ENCODE measurements at regions not wholly inside any gene's neighbourhood (a gene's known extent, or its start where the extent isn't known, plus 50 kb on each side); places are given as distances from the start of the nearest gene placed in this dataset.

- no peak for TF ChIP-seq TEAD4 (IDR thresholded peaks at IDR 0.05; ENCODE audit: borderline replicate concordance, insufficient read depth)
- no peak for TF ChIP-seq CTCF (IDR thresholded peaks at IDR 0.05)
- TF ChIP-seq RAD21 (IDR thresholded peaks at IDR 0.05; ENCODE audit: low read length): no peak
Measured at GRCh38 chr19:29365836-29366417, 153.0 kb upstream of the UQCRFS1 start (continued).

GRCh38 chr19:29366757-29367156 lies 153.8 kb upstream of the UQCRFS1 start:
- no peaks in the 10 kb centered on the region for H3K79me2 ChIP-seq (ENCODE audit: insufficient read depth)
- H3K4me1 ChIP-seq (ENCODE audit: control insufficient read depth in 1 of 2, insufficient read depth in 2 of 2, low read depth in 1 of 2, low read length in 1 of 2): no peaks in the 10 kb centered on the region
- ChIA-PET CTCF (no interaction called here), POLR2A (no interaction called here)
- no peak for TF ChIP-seq NRF1 (IDR thresholded peaks at IDR 0.05; ENCODE audit: low read depth, low read length)
- TF ChIP-seq TAF1 (IDR thresholded peaks at IDR 0.05; ENCODE audit: borderline replicate concordance, low read depth, low read length): no peak
- no peak for TF ChIP-seq GATA2 (CRISPR knock-in tag; IDR thresholded peaks at IDR 0.05)
- no peak for TF ChIP-seq GABPA (IDR thresholded peaks at IDR 0.05; ENCODE audit: low read depth)
- no peak for TF ChIP-seq POLR2AphosphoS5 (IDR thresholded peaks at IDR 0.05; ENCODE audit: low read depth, low read length)
- no peak for TF ChIP-seq SIN3A (IDR thresholded peaks at IDR 0.05; ENCODE audit: borderline replicate concordance, low read depth, low read length)
- TF ChIP-seq SMC3 (IDR thresholded peaks at IDR 0.05; ENCODE audit: low read depth, low read length): no peak
- no peak for TF ChIP-seq RXRA (IDR thresholded peaks at IDR 0.05; ENCODE audit: borderline replicate concordance, low read depth)
- TF ChIP-seq EP300 (IDR thresholded peaks at IDR 0.05; ENCODE audit: borderline replicate concordance in 1 of 2, low read depth in 1 of 2, low read length in 1 of 2): no peak
- no peak for TF ChIP-seq FOXM1 (IDR thresholded peaks at IDR 0.05; ENCODE audit: low read depth)
- no peak for TF ChIP-seq FOXJ3 (CRISPR knock-in tag; IDR thresholded peaks at IDR 0.05)
- TF ChIP-seq CHD2 (IDR thresholded peaks at IDR 0.05; ENCODE audit: low read length, partially characterized antibody): no peak
- no peak for TF ChIP-seq MXI1 (IDR thresholded peaks at IDR 0.05; ENCODE audit: low read depth, low read length)
- no peaks in the 10 kb centered on the region for H3K36me3 ChIP-seq (replicated peaks in 1 of 2; ENCODE audit: control insufficient read depth in 1 of 2, insufficient read depth in 2 of 2, low read length in 1 of 2)
- WGBS (ENCODE audit: low lambda C conversion rate): 38% methylated on average over 10 of the region's 10 CpGs
- H3F3A ChIP-seq (replicated peaks; ENCODE audit: insufficient read depth): no peaks in the 10 kb centered on the region
- H3K4me3 ChIP-seq (ENCODE audit: low read depth in 2 of 2, low read length in 1 of 2): no peak overlapping the region
- H2AFZ ChIP-seq (ENCODE audit: low read depth): no peak overlapping the region
- H4K20me1 ChIP-seq (ENCODE audit: insufficient read depth): no peaks in the 10 kb centered on the region
- no peak for DNase-seq
- H3K27me3 ChIP-seq (ENCODE audit: insufficient read depth): peaks cover 22% of the 10 kb centered on the region; the same call in 1 of the 2 replicates
- H3K9me2 ChIP-seq: no peaks in the 10 kb centered on the region
- no peak overlapping the region for H3K4me2 ChIP-seq
- H3K27ac ChIP-seq (ENCODE audit: low read depth in 2 of 2, low read length in 1 of 2): no peak overlapping the region
- no peaks in the 10 kb centered on the region for H3K9me3 ChIP-seq
- no peak overlapping the region for H3K9ac ChIP-seq

Data from SK-N-SH (cell line).